Transverse colon (tissue), 4 donors: ENCODE measurements at regions not wholly inside any gene's neighbourhood (a gene's known extent, or its start where the extent isn't known, plus 50 kb on each side); places are given as distances from the start of the nearest gene placed in this dataset.

ENCODE experiments used
- DNase-seq: peaks from one replicate; pipeline ENCODE4 v3.0.0-alpha.2; 2019
- H3K27ac ChIP-seq, 4 donors: fragments of 200-600 bp; sonication (generic); 2 replicates each; pipeline ENCODE4 v1.5.1; 2016 to 2018; ENCODE audit warnings: inconsistent platforms in 4 of 4
- H3K27me3 ChIP-seq: fragments of 200-600 bp; sonication (generic); 2 replicates; pipeline ENCODE4 v1.5.1; 2017; ENCODE audit warnings: inconsistent platforms
- H3K36me3 ChIP-seq, 4 donors: fragments of 200-600 bp; sonication (generic); 2 replicates each; pipeline ENCODE4 v1.5.1; 2017 to 2019; ENCODE audit warnings: inconsistent platforms in 4 of 4
- H3K4me1 ChIP-seq, 4 donors: fragments of 200-600 bp; sonication (generic); 2 replicates each; pipeline ENCODE4 v1.5.1; 2017 to 2020; ENCODE audit warnings: inconsistent platforms in 4 of 4
- H3K4me3 ChIP-seq, 4 donors: fragments of 200-600 bp; sonication (generic); 1 replicate in 1 of 4; 2 replicates in 3 of 4; pipeline versions ENCODE4 v1.5.1 to v1.6.1; 2017 to 2019; ENCODE audit warnings: inconsistent platforms in 4 of 4
- H3K9me3 ChIP-seq, 2 donors: fragments of 200-600 bp; sonication (generic); 2 replicates each; pipeline ENCODE4 v1.5.1; 2017 to 2019; ENCODE audit warnings: inconsistent platforms in 2 of 2
- EP300 ChIP-seq: sonication (generic); formaldehyde crosslinking; IDR thresholded peaks from one replicate; pipeline ENCODE4 v1.6.1; 2017; ENCODE audit warnings: antibody characterized with exemption, low read depth
- POLR2A ChIP-seq: fragments of 450-650 bp; IDR thresholded peaks from one replicate; pipeline ENCODE4 v1.6.1; 2016; ENCODE audit warnings: antibody characterized with exemption, mild to moderate bottlenecking, moderate library complexity
- POLR2AphosphoS5 ChIP-seq, 3 donors: sonication (generic); formaldehyde crosslinking; IDR thresholded peaks; one replicate each; pipeline ENCODE4 v1.6.1; 2016; ENCODE audit warnings: antibody characterized with exemption in 3 of 3
- WGBS, 2 donors: methylation state at CpG; one replicate each; pipeline ENCODE4 v1.1.5; 2018; ENCODE audit warnings: low coverage in 1 of 2; 5-methylcytosine and 5-hydroxymethylcytosine counted together
- in situ Hi-C, 4 donors: fragments of 200-750 bp; cut with MboI; loops; one replicate each; pipeline versions ENCODE4 v1.15.0 to v1.15.1; 2017; ENCODE audit warnings: low sequenced_read_pairs in 3 of 4, low pct_ligation_motif_present in 1 of 4, low pct_unique_long_range_greater_than_20kb in 1 of 4
- intact Hi-C: fragments of 100-400 bp; cut with DNase I; formaldehyde crosslinking; loops from one replicate; pipeline ENCODE4 v1.15.1; 2023; ENCODE audit warnings: low total_unique reads
- TF ChIP-seq, protein P1 (sequence below), 5 experiments: fragments of 200-600 bp in 3 of 5; fragments of 450-650 bp in 2 of 5; sonication (generic) in 3 of 5; IDR thresholded peaks; 1 replicate in 2 of 5; 2 replicates in 3 of 5; pipeline ENCODE4 v1.5.1; 2016 to 2017; ENCODE audit warnings: antibody characterized with exemption in 5 of 5, inconsistent platforms in 3 of 5, mild to moderate bottlenecking in 2 of 5, moderate library complexity in 1 of 5

- in situ Hi-C loops (loop anchor here in 1 of 4 donors (10.0 kb wide), 1 partner anchor 60 kb away; no protein-coding TSS in a partner anchor), intact Hi-C loops (no loop called here)
- TF ChIP-seq, protein P1, sequence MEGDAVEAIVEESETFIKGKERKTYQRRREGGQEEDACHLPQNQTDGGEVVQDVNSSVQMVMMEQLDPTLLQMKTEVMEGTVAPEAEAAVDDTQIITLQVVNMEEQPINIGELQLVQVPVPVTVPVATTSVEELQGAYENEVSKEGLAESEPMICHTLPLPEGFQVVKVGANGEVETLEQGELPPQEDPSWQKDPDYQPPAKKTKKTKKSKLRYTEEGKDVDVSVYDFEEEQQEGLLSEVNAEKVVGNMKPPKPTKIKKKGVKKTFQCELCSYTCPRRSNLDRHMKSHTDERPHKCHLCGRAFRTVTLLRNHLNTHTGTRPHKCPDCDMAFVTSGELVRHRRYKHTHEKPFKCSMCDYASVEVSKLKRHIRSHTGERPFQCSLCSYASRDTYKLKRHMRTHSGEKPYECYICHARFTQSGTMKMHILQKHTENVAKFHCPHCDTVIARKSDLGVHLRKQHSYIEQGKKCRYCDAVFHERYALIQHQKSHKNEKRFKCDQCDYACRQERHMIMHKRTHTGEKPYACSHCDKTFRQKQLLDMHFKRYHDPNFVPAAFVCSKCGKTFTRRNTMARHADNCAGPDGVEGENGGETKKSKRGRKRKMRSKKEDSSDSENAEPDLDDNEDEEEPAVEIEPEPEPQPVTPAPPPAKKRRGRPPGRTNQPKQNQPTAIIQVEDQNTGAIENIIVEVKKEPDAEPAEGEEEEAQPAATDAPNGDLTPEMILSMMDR (IDR thresholded peaks at IDR 0.05) = no peak
- TF ChIP-seq POLR2A = no peak
- no peak for TF ChIP-seq POLR2AphosphoS5 (IDR thresholded peaks at IDR 0.05)
- TF ChIP-seq EP300 = no peak
- no peaks in the 10 kb centered on the region for H3K36me3 ChIP-seq
- no peak for DNase-seq
- no peaks in the 10 kb centered on the region for H3K9me3 ChIP-seq
- H3K4me3 ChIP-seq = no peak overlapping the region
- no peaks in the 10 kb centered on the region for H3K4me1 ChIP-seq
- H3K27me3 ChIP-seq = no peaks in the 10 kb centered on the region
- H3K27ac ChIP-seq = no peak overlapping the region
- WGBS, 2 donors = 73 to 100% methylated on average over 1 of the region's 1 CpG
Measured at GRCh38 chr17:51524524-51524923, 264.2 kb downstream of the UTP18 start.

DNA sequence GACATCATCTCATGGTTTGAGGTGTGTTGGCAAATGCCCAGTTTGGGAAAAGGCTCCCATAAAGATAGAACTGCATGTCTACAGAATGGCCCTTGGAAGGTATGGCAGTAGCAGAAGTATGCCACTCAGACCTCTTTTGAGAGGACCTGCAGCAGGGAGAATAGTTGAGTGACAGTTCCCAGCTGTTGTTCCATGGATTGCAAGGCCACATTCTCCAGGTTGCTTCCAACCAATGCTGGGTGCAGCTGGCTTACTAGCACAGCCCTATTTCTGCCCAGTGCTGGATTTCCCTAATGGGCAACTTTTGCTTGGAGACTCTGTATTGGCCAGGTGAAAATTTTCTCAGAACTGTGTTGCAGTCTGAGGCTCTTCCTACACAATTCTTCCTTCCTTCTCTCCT is 266.2 kb downstream of the UTP18 start:
- Histone ChIP-seq H3K36me3 (no peaks in the 10 kb centered on the region), H3K4me1 (no peaks in the 10 kb centered on the region), H3K9me3 (no peaks in the 10 kb centered on the region), H3K4me3 (no peak overlapping the region), H3K27ac (no peak overlapping the region), H3K27me3 (no peaks in the 10 kb centered on the region)
- no peak for TF ChIP-seq EP300
- TF ChIP-seq, protein P1 (IDR thresholded peaks at IDR 0.05) = no peak
- DNase-seq = no peak
- intact Hi-C loops = no loop called here
- in situ Hi-C loops = loop anchor here in 1 of 4 donors (10.0 kb wide), 1 partner anchor 62 kb away; no protein-coding TSS in a partner anchor

DNA sequence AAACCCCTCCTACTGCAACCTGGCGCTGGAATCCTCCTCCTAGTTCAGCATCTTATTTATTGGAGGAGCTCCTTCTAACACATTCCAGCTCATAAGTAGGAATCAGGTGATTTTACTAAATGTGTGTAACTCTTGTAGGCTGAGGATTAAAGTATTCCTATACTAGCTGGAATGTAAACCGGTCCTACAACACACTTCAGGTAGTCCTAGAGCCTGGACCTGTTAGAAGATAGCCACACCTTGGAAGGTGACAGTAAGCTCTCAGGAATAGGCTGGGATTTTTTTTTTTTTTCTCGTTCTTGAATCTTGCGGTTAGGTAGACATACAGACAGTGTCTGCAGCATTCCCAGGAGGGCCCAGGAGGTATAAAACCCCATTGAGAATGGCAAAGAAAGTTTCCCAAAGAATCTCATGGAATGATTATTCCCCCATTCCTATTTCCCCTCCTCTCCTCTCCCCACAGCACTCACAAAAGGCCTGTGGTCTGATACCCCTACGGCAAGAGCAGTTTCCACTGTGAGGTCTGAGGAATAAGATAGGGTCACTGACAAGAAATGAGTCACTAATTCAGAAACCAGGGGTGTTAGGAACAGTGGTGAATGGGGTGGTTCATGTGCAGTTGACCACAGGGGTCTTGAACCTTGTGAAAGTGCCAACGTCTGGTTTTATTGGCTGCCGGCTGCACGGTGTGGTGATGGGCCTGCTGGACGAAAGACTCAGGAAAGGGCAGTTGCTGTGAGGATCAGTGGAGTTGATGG is 267.1 kb downstream of the UTP18 start:
- no peaks in the 10 kb centered on the region for H3K27me3 ChIP-seq
- 70 to 76% methylated on average over 4 to 9 of the region's 9 CpGs for WGBS, 2 donors
- H3K36me3 ChIP-seq = no peaks in the 10 kb centered on the region
- in situ Hi-C loops = loop anchor here in 1 of 4 donors (10.0 kb wide), 1 partner anchor 63 kb away; no protein-coding TSS in a partner anchor
- no peak overlapping the region for H3K27ac ChIP-seq
- H3K4me1 ChIP-seq = no peaks in the 10 kb centered on the region
- intact Hi-C loops = no loop called here
- DNase-seq = no peak
- no peaks in the 10 kb centered on the region for H3K9me3 ChIP-seq
- no peak overlapping the region for H3K4me3 ChIP-seq
- TF ChIP-seq, protein P1 (IDR thresholded peaks at IDR 0.05) = no peak
- TF ChIP-seq POLR2AphosphoS5 (IDR thresholded peaks at IDR 0.05) (no peak), POLR2A (no peak), EP300 (no peak)

DNA sequence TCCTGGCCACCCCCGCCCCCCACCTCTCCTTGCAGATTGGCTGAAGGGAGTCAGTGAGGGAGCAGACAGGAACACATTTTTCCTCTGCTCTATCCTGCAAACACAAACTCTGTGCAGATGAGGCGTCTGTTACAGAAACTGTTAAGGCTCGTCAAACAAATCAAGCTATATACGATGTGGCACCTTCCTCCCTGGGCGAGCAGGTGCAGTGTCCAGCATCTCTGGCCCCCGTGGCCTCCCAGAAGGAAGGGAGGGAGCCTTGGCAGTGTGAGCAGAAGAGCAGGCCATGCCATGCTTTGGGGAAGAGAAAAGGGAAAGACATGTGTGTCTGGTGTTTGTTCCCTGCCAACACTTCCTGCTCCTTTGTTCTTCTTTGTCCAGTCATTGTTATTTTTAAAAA is 267.8 kb downstream of the UTP18 start:
- no peak for DNase-seq
- in situ Hi-C loops = loop anchor here in 1 of 4 donors (10.0 kb wide), 1 partner anchor 63 kb away; no protein-coding TSS in a partner anchor
- H3K9me3 ChIP-seq = no peaks in the 10 kb centered on the region
- no peak for TF ChIP-seq EP300
- TF ChIP-seq POLR2A = no peak
- TF ChIP-seq POLR2AphosphoS5 (IDR thresholded peaks at IDR 0.05) = no peak
- TF ChIP-seq, protein P1 (IDR thresholded peaks at IDR 0.05) = no peak
- H3K4me3 ChIP-seq = no peak overlapping the region
- H3K27me3 ChIP-seq = no peaks in the 10 kb centered on the region
- WGBS, 2 donors = 50 to 53% methylated on average over 3 to 6 of the region's 6 CpGs
- no peaks in the 10 kb centered on the region for H3K4me1 ChIP-seq
- intact Hi-C loops = no loop called here
- no peak overlapping the region for H3K27ac ChIP-seq
- no peaks in the 10 kb centered on the region for H3K36me3 ChIP-seq
